Thoracic aorta (tissue), 2 donors: ENCODE measurements at regions not wholly inside any gene's neighbourhood (a gene's known extent, or its start where the extent isn't known, plus 50 kb on each side); places are given as distances from the start of the nearest gene placed in this dataset.

Source experiments
- ATAC-seq: fragments of 150-250 bp; one replicate; pipeline ENCODE4 v1.8.0; 2017; ENCODE audit warnings: low read depth; ENCODE audit not compliant: insufficient number of reproducible peaks, low FRiP score
- DNase-seq: peaks from one replicate; pipeline ENCODE4 v3.0.0-alpha.2; 2020; ENCODE audit warnings: low spot score
- H3K27ac ChIP-seq, 2 donors: fragments of 200-600 bp; sonication (generic); 1 replicate in 1 of 2; 2 replicates in 1 of 2; pipeline ENCODE4 v1.5.1; 2016; ENCODE audit warnings: mild to moderate bottlenecking in 2 of 2, moderate library complexity in 2 of 2
- H3K27me3 ChIP-seq: fragments of 200-600 bp; sonication (generic); replicated peaks from 2 replicates; pipeline ENCODE4 v1.6.0; 2016; ENCODE audit warnings: mild to moderate bottlenecking; ENCODE audit not compliant: insufficient read depth
- H3K36me3 ChIP-seq: fragments of 200-600 bp; sonication (generic); one replicate; pipeline ENCODE4 v1.5.1; 2016
- H3K4me1 ChIP-seq, 2 donors: fragments of 200-600 bp; sonication (generic); 1 replicate in 1 of 2; 2 replicates in 1 of 2; pipeline versions ENCODE4 v1.5.1 to v1.6.0; 2016; ENCODE audit warnings: low read depth in 2 of 2, mild to moderate bottlenecking in 1 of 2; ENCODE audit not compliant: control insufficient read depth in 1 of 2
- H3K4me3 ChIP-seq: fragments of 200-600 bp; sonication (generic); 2 replicates; pipeline ENCODE4 v1.5.1; 2016; ENCODE audit warnings: mild to moderate bottlenecking
- H3K9me3 ChIP-seq: fragments of 200-600 bp; sonication (generic); 2 replicates; pipeline ENCODE4 v1.5.1; 2016
- CTCF ChIP-seq: fragments of 200-600 bp; sonication (generic); IDR thresholded peaks from one replicate; pipeline ENCODE4 v1.5.1; 2019; ENCODE audit warnings: antibody characterized with exemption

GRCh38 chr9:31142456-31142855 is 1242.0 kb upstream of the ACO1 start:
- Histone ChIP-seq H3K4me1 (no peaks in the 10 kb centered on the region), H3K27me3 (no peaks in the 10 kb centered on the region), H3K9me3 (no peaks in the 10 kb centered on the region), H3K36me3 (no peaks in the 10 kb centered on the region), H3K27ac (no peak overlapping the region), H3K4me3 (no peak overlapping the region)
- no peak for DNase-seq
- ATAC-seq: no peak
- TF ChIP-seq CTCF: no peak

- Histone ChIP-seq H3K27me3 (no peaks in the 10 kb centered on the region), H3K4me1 (no peaks in the 10 kb centered on the region), H3K4me3 (no peak overlapping the region), H3K36me3 (no peaks in the 10 kb centered on the region), H3K9me3 (no peaks in the 10 kb centered on the region), H3K27ac (no peak overlapping the region)
- ATAC-seq (no peak), DNase-seq (no peak)
- no peak for TF ChIP-seq CTCF
Measured at GRCh38 chr9:31144614-31145013, 1239.8 kb upstream of the ACO1 start.

GRCh38 chr9:31146485-31147166 is 1237.8 kb upstream of the ACO1 start:
- DNase-seq (no peak), ATAC-seq (no peak)
- H3K4me3 ChIP-seq: no peak overlapping the region
- TF ChIP-seq CTCF: no peak
- H3K27me3 ChIP-seq: no peaks in the 10 kb centered on the region
- no peaks in the 10 kb centered on the region for H3K4me1 ChIP-seq
- no peaks in the 10 kb centered on the region for H3K36me3 ChIP-seq
- no peaks in the 10 kb centered on the region for H3K9me3 ChIP-seq
- no peak overlapping the region for H3K27ac ChIP-seq

DNA sequence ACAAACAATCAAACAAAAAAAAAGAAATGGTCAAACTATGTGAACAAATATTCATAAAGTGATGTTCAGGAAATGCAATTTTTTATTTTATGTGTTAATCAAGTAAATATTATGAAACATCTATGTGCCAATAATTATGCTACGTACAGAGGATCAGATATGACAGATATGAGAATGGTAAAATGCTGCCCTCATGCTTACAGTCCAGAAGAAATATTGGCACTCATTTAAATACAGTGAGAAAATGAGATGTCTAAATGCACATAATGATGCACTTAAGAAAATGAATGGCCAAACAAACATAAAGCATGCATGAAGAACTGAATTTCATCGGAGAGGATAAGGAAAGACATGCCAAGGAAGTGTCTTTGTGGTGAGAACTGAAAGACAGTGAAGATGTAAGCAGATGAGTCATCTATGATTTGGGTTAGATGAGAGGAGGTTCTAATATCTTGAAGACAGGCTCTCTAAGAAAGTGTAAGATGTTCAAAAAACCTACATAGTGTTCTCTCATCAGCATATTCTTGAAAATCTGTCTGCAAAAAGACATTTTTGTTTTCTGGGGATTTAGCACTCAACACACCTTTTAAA is 1231.1 kb upstream of the ACO1 start:
- Histone ChIP-seq H3K9me3 (no peaks in the 10 kb centered on the region), H3K27ac (no peak overlapping the region), H3K4me1 (no peaks in the 10 kb centered on the region), H3K36me3 (no peaks in the 10 kb centered on the region), H3K4me3 (no peak overlapping the region), H3K27me3 (no peaks in the 10 kb centered on the region)
- no peak for TF ChIP-seq CTCF
- no peak for DNase-seq
- ATAC-seq: no peak

GRCh38 chr9:31166516-31166915 is 1217.9 kb upstream of the ACO1 start:
- TF ChIP-seq CTCF: no peak
- Histone ChIP-seq H3K4me1 (no peaks in the 10 kb centered on the region), H3K36me3 (no peaks in the 10 kb centered on the region), H3K27me3 (no peaks in the 10 kb centered on the region), H3K27ac (no peak overlapping the region), H3K4me3 (no peak overlapping the region), H3K9me3 (no peaks in the 10 kb centered on the region)
- ATAC-seq (no peak), DNase-seq (no peak)
